Panc1 (cell line): ENCODE measurements at regions not wholly inside any gene's neighbourhood (a gene's known extent, or its start where the extent isn't known, plus 50 kb on each side); places are given as distances from the start of the nearest gene placed in this dataset.

ENCODE experiments used
- POLR2AphosphoS5 ChIP-seq: IDR thresholded peaks from 2 replicates; pipeline ENCODE4 v1.6.1; 2012; ENCODE audit warnings: mild to moderate bottlenecking, low read depth, low read length, moderate library complexity
- SIN3A ChIP-seq: IDR thresholded peaks from 2 replicates; pipeline ENCODE4 v1.6.1; 2012; ENCODE audit warnings: low read depth, mild to moderate bottlenecking, low read length, moderate library complexity, borderline replicate concordance; ENCODE audit not compliant: insufficient read depth
- TF ChIP-seq, protein P1 (sequence below): fragments of 450-650 bp; IDR thresholded peaks from 2 replicates; pipeline ENCODE4 v1.5.1; 2017; ENCODE audit warnings: mild to moderate bottlenecking

DNA sequence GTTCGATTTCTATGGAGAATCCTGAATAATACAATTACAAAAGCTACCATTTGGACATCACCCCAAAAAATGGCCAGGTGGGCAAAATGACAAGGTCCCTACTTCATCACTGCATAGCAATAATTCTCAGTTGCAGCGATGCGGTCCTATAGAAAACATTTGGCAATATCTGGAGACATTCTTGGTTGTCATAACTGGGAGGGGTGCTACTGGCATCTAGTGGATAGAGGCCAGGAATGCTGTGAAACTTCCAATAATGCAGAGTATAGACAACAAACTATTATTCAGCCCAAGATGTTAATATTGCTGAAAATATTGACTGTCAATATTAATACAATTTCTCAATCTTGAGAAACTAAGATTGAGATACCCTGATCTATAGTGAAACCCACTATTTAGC, 637.8 kb upstream of the PKDCC start:
- TF ChIP-seq, protein P1, sequence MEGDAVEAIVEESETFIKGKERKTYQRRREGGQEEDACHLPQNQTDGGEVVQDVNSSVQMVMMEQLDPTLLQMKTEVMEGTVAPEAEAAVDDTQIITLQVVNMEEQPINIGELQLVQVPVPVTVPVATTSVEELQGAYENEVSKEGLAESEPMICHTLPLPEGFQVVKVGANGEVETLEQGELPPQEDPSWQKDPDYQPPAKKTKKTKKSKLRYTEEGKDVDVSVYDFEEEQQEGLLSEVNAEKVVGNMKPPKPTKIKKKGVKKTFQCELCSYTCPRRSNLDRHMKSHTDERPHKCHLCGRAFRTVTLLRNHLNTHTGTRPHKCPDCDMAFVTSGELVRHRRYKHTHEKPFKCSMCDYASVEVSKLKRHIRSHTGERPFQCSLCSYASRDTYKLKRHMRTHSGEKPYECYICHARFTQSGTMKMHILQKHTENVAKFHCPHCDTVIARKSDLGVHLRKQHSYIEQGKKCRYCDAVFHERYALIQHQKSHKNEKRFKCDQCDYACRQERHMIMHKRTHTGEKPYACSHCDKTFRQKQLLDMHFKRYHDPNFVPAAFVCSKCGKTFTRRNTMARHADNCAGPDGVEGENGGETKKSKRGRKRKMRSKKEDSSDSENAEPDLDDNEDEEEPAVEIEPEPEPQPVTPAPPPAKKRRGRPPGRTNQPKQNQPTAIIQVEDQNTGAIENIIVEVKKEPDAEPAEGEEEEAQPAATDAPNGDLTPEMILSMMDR: no peak
- TF ChIP-seq POLR2AphosphoS5: no peak
- TF ChIP-seq SIN3A: no peak
